Colonic mucosa (tissue), 4 donors: ENCODE measurements at regions not wholly inside any gene's neighbourhood (a gene's known extent, or its start where the extent isn't known, plus 50 kb on each side); places are given as distances from the start of the nearest gene placed in this dataset.

Experiments used
- DNase-seq: peaks from one replicate; pipeline ENCODE4 v3.0.0-alpha.2; 2020
- H3K27ac ChIP-seq: fragments of 200-600 bp; one replicate; pipeline ENCODE4 v1.8.0; 2021
- H3K27me3 ChIP-seq: fragments of 200-600 bp; one replicate; pipeline ENCODE4 v1.8.0; 2021
- H3K36me3 ChIP-seq: fragments of 200-600 bp; one replicate; pipeline ENCODE4 v1.8.0; 2021
- H3K4me1 ChIP-seq: fragments of 200-600 bp; one replicate; pipeline ENCODE4 v1.8.0; 2021; ENCODE audit warnings: mild to moderate bottlenecking
- H3K4me3 ChIP-seq: fragments of 200-600 bp; one replicate; pipeline ENCODE4 v1.8.0; 2021
- H3K9ac ChIP-seq, 2 donors: one replicate each; pipeline ENCODE4 v1.7.0; 2013; ENCODE audit warnings: control low read depth in 2 of 2, low read depth in 2 of 2, low read length in 2 of 2
- H3K9me3 ChIP-seq: fragments of 200-600 bp; one replicate; pipeline ENCODE4 v1.8.0; 2021
- intact Hi-C: fragments of 100-400 bp; cut with DNase I; formaldehyde crosslinking; loops from one replicate; pipeline ENCODE4 v1.14.1; 2022
- TF ChIP-seq, protein P1 (sequence below): fragments of 200-600 bp; IDR thresholded peaks from one replicate; pipeline ENCODE4 v1.8.0; 2022; ENCODE audit warnings: antibody characterized with exemption, mild to moderate bottlenecking
- donor health status: healthy.
- donor health status: DM: no; HTN: no; CAD: no.
- donor health status: DM: no; HTN: no; CAD: no.

GRCh38 chr2:144834998-144835633 is 315.2 kb upstream of the ZEB2 start:
- H3K27me3 ChIP-seq = no peaks in the 10 kb centered on the region
- no peak for DNase-seq
- TF ChIP-seq, protein P1, sequence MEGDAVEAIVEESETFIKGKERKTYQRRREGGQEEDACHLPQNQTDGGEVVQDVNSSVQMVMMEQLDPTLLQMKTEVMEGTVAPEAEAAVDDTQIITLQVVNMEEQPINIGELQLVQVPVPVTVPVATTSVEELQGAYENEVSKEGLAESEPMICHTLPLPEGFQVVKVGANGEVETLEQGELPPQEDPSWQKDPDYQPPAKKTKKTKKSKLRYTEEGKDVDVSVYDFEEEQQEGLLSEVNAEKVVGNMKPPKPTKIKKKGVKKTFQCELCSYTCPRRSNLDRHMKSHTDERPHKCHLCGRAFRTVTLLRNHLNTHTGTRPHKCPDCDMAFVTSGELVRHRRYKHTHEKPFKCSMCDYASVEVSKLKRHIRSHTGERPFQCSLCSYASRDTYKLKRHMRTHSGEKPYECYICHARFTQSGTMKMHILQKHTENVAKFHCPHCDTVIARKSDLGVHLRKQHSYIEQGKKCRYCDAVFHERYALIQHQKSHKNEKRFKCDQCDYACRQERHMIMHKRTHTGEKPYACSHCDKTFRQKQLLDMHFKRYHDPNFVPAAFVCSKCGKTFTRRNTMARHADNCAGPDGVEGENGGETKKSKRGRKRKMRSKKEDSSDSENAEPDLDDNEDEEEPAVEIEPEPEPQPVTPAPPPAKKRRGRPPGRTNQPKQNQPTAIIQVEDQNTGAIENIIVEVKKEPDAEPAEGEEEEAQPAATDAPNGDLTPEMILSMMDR = no peak
- no peak overlapping the region for H3K9ac ChIP-seq
- no peaks in the 10 kb centered on the region for H3K9me3 ChIP-seq
- H3K4me1 ChIP-seq = no peaks in the 10 kb centered on the region
- intact Hi-C loops = no loop called here
- H3K36me3 ChIP-seq = no peaks in the 10 kb centered on the region
- no peak overlapping the region for H3K4me3 ChIP-seq
- H3K27ac ChIP-seq = no peak overlapping the region

DNA sequence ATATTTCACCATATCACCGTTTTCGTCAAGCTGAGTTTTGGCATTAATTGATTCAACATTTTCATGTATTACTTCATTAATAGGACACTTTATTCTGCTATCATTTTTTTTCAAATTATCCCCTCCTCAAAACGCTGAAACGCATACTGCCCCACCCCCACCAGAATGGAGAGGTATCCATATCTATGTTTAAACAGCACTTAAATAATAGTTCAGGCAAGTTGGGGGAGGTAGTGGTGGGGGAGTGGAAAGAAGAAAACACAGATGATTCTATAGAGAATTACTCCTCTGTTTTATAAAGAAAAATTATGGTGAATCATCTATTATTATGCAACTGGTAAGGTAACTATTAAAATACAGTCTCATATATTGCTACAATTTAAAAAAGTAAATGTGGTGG is 314.4 kb upstream of the ZEB2 start:
- intact Hi-C loops = no loop called here
- no peak overlapping the region for H3K4me3 ChIP-seq

GRCh38 chr2:144833075-144833637 is 313.2 kb upstream of the ZEB2 start:
- no peak for DNase-seq
- Histone ChIP-seq H3K36me3 (no peaks in the 10 kb centered on the region), H3K27ac (no peak overlapping the region), H3K9ac (no peak overlapping the region), H3K4me3 (no peak overlapping the region), H3K9me3 (no peaks in the 10 kb centered on the region), H3K4me1 (no peaks in the 10 kb centered on the region), H3K27me3 (no peaks in the 10 kb centered on the region)
- intact Hi-C loops = no loop called here
- TF ChIP-seq, protein P1 = no peak

More for the DNA sequence above, 314.4 kb upstream of the ZEB2 start:
- Histone ChIP-seq H3K9me3 (no peaks in the 10 kb centered on the region), H3K27me3 (no peaks in the 10 kb centered on the region), H3K36me3 (no peaks in the 10 kb centered on the region), H3K27ac (no peak overlapping the region), H3K4me1 (no peaks in the 10 kb centered on the region), H3K9ac (no peak overlapping the region)
- TF ChIP-seq, protein P1 = no peak
- DNase-seq = no peak

GRCh38 chr2:144832048-144832447 is 312.1 kb upstream of the ZEB2 start:
- Histone ChIP-seq H3K4me1 (no peaks in the 10 kb centered on the region), H3K27ac (no peak overlapping the region), H3K36me3 (no peaks in the 10 kb centered on the region), H3K4me3 (no peak overlapping the region), H3K9me3 (no peaks in the 10 kb centered on the region), H3K9ac (no peak overlapping the region), H3K27me3 (no peaks in the 10 kb centered on the region)
- TF ChIP-seq, protein P1 = no peak
- intact Hi-C loops = no loop called here
- DNase-seq = no peak

DNA sequence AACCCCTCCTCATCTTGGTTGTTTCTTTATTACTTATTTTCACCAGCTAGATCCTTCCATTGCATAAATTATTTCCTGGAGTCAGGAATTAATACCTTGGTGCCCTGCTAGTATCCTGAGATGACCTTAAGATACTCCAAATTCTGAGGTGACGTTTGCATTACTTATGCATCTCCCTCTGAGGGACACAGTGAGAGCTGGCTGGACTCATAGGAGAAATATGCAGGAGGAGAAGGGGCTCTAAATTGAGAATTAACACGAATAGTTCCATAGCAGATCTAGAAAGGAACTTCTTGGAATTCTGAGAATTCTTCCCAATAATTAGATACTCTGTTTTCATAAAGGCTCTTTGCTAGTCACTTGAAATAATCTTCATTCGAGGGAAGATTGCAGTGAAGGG is 310.6 kb upstream of the ZEB2 start:
- no peak for DNase-seq
- TF ChIP-seq, protein P1 = no peak
- intact Hi-C loops = no loop called here
- Histone ChIP-seq H3K4me3 (no peak overlapping the region), H3K9ac (no peak overlapping the region), H3K27me3 (no peaks in the 10 kb centered on the region), H3K36me3 (no peaks in the 10 kb centered on the region), H3K4me1 (no peaks in the 10 kb centered on the region), H3K27ac (no peak overlapping the region), H3K9me3 (no peaks in the 10 kb centered on the region)
